Nucleus accumbens (tissue), 56 donors: ENCODE measurements at regions not wholly inside any gene's neighbourhood (a gene's known extent, or its start where the extent isn't known, plus 50 kb on each side); places are given as distances from the start of the nearest gene placed in this dataset.
"Not testable (repeated sequence)": the region's sequence is repeated elsewhere in the genome, so short reads cannot be mapped to it uniquely, and the experiment has no call there.

Source experiments
- DNase-seq, 56 donors: peaks; one replicate each; lab custom pipeline; 2025; lab: John Stamatoyannopoulos, UW

GRCh38 chr3:36063992-36064391 is 316.3 kb upstream of the STAC start:
- DNase-seq, result no peak

- no peak for DNase-seq
Observed at GRCh38 chr3:36065321-36065720, 315.0 kb upstream of the STAC start.

GRCh38 chr3:36075491-36075890 is 304.8 kb upstream of the STAC start:
- no peak for DNase-seq

GRCh38 chr3:36077320-36077719 is 303.0 kb upstream of the STAC start:
- no peak for DNase-seq

- DNase-seq, result not testable (repeated sequence)
Observed at GRCh38 chr3:36082958-36083357, 297.3 kb upstream of the STAC start.

- no peak for DNase-seq
Observed at GRCh38 chr3:36095238-36095637, 285.1 kb upstream of the STAC start.

- DNase-seq, result no peak
Observed at GRCh38 chr3:36097209-36097608, 283.1 kb upstream of the STAC start.

- DNase-seq, result no peak
Observed at GRCh38 chr3:36114353-36114752, 266.0 kb upstream of the STAC start.

- no peak for DNase-seq
Observed at GRCh38 chr3:36124118-36124796, 256.0 kb upstream of the STAC start.

- DNase-seq, result no peak
Observed at GRCh38 chr3:36132214-36132613, 248.1 kb upstream of the STAC start.

- no peak for DNase-seq
Observed at GRCh38 chr3:36135863-36136262, 244.4 kb upstream of the STAC start.

GRCh38 chr3:36142746-36143145 is 237.6 kb upstream of the STAC start:
- no peak for DNase-seq

GRCh38 chr3:36146404-36146803 is 233.9 kb upstream of the STAC start:
- DNase-seq, result no peak

- DNase-seq, result no peak
Observed at GRCh38 chr3:36147934-36148558, 232.3 kb upstream of the STAC start.

- DNase-seq, result no peak
Observed at GRCh38 chr3:36149447-36149865, 230.8 kb upstream of the STAC start.

- DNase-seq, result no peak
Observed at GRCh38 chr3:36155515-36155914, 224.8 kb upstream of the STAC start.

- no peak for DNase-seq
Observed at GRCh38 chr3:36164400-36164799, 215.9 kb upstream of the STAC start.

GRCh38 chr3:36165509-36166290 is 214.6 kb upstream of the STAC start:
- DNase-seq, result no peak

- DNase-seq, result no peak
Observed at GRCh38 chr3:36166477-36166876, 213.8 kb upstream of the STAC start.

GRCh38 chr3:36172699-36173098 is 207.6 kb upstream of the STAC start:
- DNase-seq, result no peak

- no peak for DNase-seq
Observed at GRCh38 chr3:36175113-36175812, 205.0 kb upstream of the STAC start.
